Stimulated activated CD8-positive, alpha-beta memory T cell treated with anti-CD3 and anti-CD28 coated beads, Interleukin-4, amount 100 ng/mL, for 48 hours (primary cell): ENCODE measurements at regions not wholly inside any gene's neighbourhood (a gene's known extent, or its start where the extent isn't known, plus 50 kb on each side); places are given as distances from the start of the nearest gene placed in this dataset.
A peak's percentile ranks its signal among the peaks of the same experiment; 100 is the strongest.
"Not testable (repeated sequence)": the region's sequence is repeated elsewhere in the genome, so short reads cannot be mapped to it uniquely, and the experiment has no call there.

Experiments
- DNase-seq: peaks from one replicate; pipeline ENCODE4 v3.0.0-alpha.2; 2020

- no peak for DNase-seq
Measured at GRCh38 chr6:166802401-166802800, 153.9 kb downstream of the RNASET2 start.

- no peak for DNase-seq
Measured at GRCh38 chr6:166800137-166800536, 156.2 kb downstream of the RNASET2 start.

GRCh38 chr6:166798652-166799051, 157.7 kb downstream of the RNASET2 start:
- no peak for DNase-seq

- no peak for DNase-seq
Measured at GRCh38 chr6:166796610-166797009, 159.7 kb downstream of the RNASET2 start.

GRCh38 chr6:166795879-166796278, 160.5 kb downstream of the RNASET2 start:
- no peak for DNase-seq

- DNase-seq, result not testable (repeated sequence)
Measured at GRCh38 chr6:166790808-166791207, 163.8 kb upstream of the RPS6KA2 start.

- not testable (repeated sequence) for DNase-seq
Measured at GRCh38 chr6:166788846-166789529, 161.9 kb upstream of the RPS6KA2 start.

- no peak for DNase-seq
Measured at GRCh38 chr6:166786704-166787293, 159.7 kb upstream of the RPS6KA2 start.

- DNase-seq, result no peak
Measured at GRCh38 chr6:166785131-166785530, 158.1 kb upstream of the RPS6KA2 start.

- peak; percentile 12 for DNase-seq
Measured at GRCh38 chr6:166784691-166785090, 157.6 kb upstream of the RPS6KA2 start.

- DNase-seq, result peak; percentile 18
Measured at GRCh38 chr6:166782520-166782919, 155.5 kb upstream of the RPS6KA2 start.

- DNase-seq, result peak; percentile 14
Measured at GRCh38 chr6:166781331-166781730, 154.3 kb upstream of the RPS6KA2 start.

GRCh38 chr6:166779963-166780683, 153.1 kb upstream of the RPS6KA2 start:
- peak; percentile 4 for DNase-seq

- peak; percentile 6 for DNase-seq
Measured at GRCh38 chr6:166779381-166779780, 152.3 kb upstream of the RPS6KA2 start.

- peak; percentile 10 for DNase-seq
Measured at GRCh38 chr6:166778776-166779175, 151.7 kb upstream of the RPS6KA2 start.

- DNase-seq, result peak; percentile 13
Measured at GRCh38 chr6:166778046-166778445, 151.0 kb upstream of the RPS6KA2 start.

GRCh38 chr6:166777096-166777630, 150.1 kb upstream of the RPS6KA2 start:
- peak; percentile 8 for DNase-seq

GRCh38 chr6:166776571-166776970, 149.5 kb upstream of the RPS6KA2 start:
- peak; percentile 5 for DNase-seq

- DNase-seq, result no peak
Measured at GRCh38 chr6:166775923-166776220, 148.8 kb upstream of the RPS6KA2 start.

GRCh38 chr6:166775180-166775922, 148.3 kb upstream of the RPS6KA2 start:
- peak; percentile 69 for DNase-seq

- peak; percentile 7 for DNase-seq
Measured at GRCh38 chr6:166774770-166775169, 147.7 kb upstream of the RPS6KA2 start.

- peak; percentile 13 for DNase-seq
Measured at GRCh38 chr6:166774292-166774691, 147.2 kb upstream of the RPS6KA2 start.

- DNase-seq, result peak; percentile 20
Measured at GRCh38 chr6:166772518-166772917, 145.5 kb upstream of the RPS6KA2 start.
